Natural killer cell (primary cell): ENCODE measurements at regions not wholly inside any gene's neighbourhood (a gene's known extent, or its start where the extent isn't known, plus 50 kb on each side); places are given as distances from the start of the nearest gene placed in this dataset.

Source experiments
- ATAC-seq, 3 donors: fragments of 150-1000 bp in 2 of 3; fragments of 200-7000 bp in 1 of 3; cut with Tn5 transposase; 1 replicate in 1 of 3; 2 replicates in 2 of 3; pipeline ENCODE4 v1.10.0; 2021; ENCODE audit warnings: mild to moderate bottlenecking in 2 of 3, moderate library complexity in 2 of 3
- DNase-seq, 2 donors: peaks; one replicate each; pipeline versions ENCODE4 v3.0.0 to v3.0.0-alpha.2; 2013 to 2021; ENCODE audit warnings: mixed read lengths in 1 of 2
- H3K27ac ChIP-seq: one replicate; pipeline ENCODE4 v1.5.1; 2013; ENCODE audit warnings: mild to moderate bottlenecking, low read length
- H3K27me3 ChIP-seq: one replicate; pipeline ENCODE4 v1.6.1; 2013; ENCODE audit warnings: low read length; ENCODE audit not compliant: control insufficient read depth, insufficient read depth
- H3K36me3 ChIP-seq: one replicate; pipeline ENCODE4 v1.6.1; 2013; ENCODE audit warnings: low read length; ENCODE audit not compliant: control insufficient read depth, insufficient read depth
- H3K4me1 ChIP-seq: one replicate; pipeline ENCODE4 v1.6.1; 2013; ENCODE audit warnings: low read length; ENCODE audit not compliant: control insufficient read depth, insufficient read depth
- H3K4me3 ChIP-seq: one replicate; pipeline ENCODE4 v1.5.1; 2013; ENCODE audit warnings: low read length
- H3K9me3 ChIP-seq: one replicate; pipeline ENCODE4 v1.6.1; 2013; ENCODE audit warnings: low read length; ENCODE audit not compliant: control insufficient read depth, insufficient read depth
- H3K27ac Mint-ChIP-seq, 2 donors: one replicate each; pipeline ENCODE4 v1.8.0; 2022; ENCODE audit warnings: mild to moderate bottlenecking in 2 of 2, mixed read lengths in 2 of 2, moderate library complexity in 1 of 2
- H3K27me3 Mint-ChIP-seq, 2 donors: one replicate each; pipeline ENCODE4 v1.8.0; 2022; ENCODE audit warnings: low read depth in 2 of 2, mixed read lengths in 2 of 2
- H3K36me3 Mint-ChIP-seq: one replicate; pipeline ENCODE4 v1.8.0; 2022; ENCODE audit warnings: mixed read lengths
- H3K4me1 Mint-ChIP-seq, 2 donors: one replicate each; pipeline ENCODE4 v1.8.0; 2022; ENCODE audit warnings: mixed read lengths in 2 of 2
- H3K4me3 Mint-ChIP-seq: one replicate; pipeline ENCODE4 v1.8.0; 2022; ENCODE audit warnings: mild to moderate bottlenecking, moderate library complexity, mixed read lengths
- H3K9me3 Mint-ChIP-seq, 2 donors: one replicate each; pipeline ENCODE4 v1.8.0; 2022; ENCODE audit warnings: mixed read lengths in 2 of 2
- WGBS: methylation state at CpG from one replicate; pipeline ENCODE4 v1.1.7; 2013; ENCODE audit warnings: missing lambda C conversion rate; ENCODE audit not compliant: insufficient coverage; 5-methylcytosine and 5-hydroxymethylcytosine counted together
- intact Hi-C: fragments of 100-400 bp; cut with micrococcal nuclease; formaldehyde crosslinking; loops from one replicate; pipeline ENCODE4 v1.14.2; 2022
- TF ChIP-seq, protein P1 (sequence below): fragments of 200-600 bp; IDR thresholded peaks from one replicate; pipeline ENCODE4 v1.8.0; 2022; ENCODE audit warnings: antibody characterized with exemption

DNA sequence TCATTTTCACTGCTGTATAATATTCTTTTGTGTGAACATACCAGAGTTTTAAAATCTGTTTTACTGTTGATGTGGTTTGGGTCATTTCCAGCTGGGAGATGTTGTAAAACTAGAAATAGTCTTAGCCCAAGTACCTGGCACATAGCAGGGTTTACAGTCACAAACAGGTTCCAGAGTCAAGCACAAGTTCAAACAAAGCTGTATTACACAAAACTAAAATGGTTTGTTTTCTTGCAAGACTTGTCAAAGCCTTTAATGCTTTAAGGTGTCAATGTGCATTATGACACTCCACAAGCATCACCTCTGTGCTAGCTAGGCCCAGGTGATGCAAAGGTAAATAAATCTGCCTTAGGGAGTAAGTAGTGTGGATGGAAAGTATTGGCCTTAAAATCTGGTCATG, 379.1 kb downstream of the MN1 start:
- no peaks in the 10 kb centered on the region for H3K4me1 Mint-ChIP-seq
- Histone ChIP-seq H3K4me1 (no peaks in the 10 kb centered on the region), H3K9me3 (no peaks in the 10 kb centered on the region), H3K27ac (no peak overlapping the region), H3K36me3 (no peaks in the 10 kb centered on the region), H3K4me3 (no peak overlapping the region), H3K27me3 (no peaks in the 10 kb centered on the region)
- DNase-seq: no peak
- H3K4me3 Mint-ChIP-seq: no peak overlapping the region
- intact Hi-C loops: no loop called here
- no peaks in the 10 kb centered on the region for H3K36me3 Mint-ChIP-seq
- TF ChIP-seq, protein P1, sequence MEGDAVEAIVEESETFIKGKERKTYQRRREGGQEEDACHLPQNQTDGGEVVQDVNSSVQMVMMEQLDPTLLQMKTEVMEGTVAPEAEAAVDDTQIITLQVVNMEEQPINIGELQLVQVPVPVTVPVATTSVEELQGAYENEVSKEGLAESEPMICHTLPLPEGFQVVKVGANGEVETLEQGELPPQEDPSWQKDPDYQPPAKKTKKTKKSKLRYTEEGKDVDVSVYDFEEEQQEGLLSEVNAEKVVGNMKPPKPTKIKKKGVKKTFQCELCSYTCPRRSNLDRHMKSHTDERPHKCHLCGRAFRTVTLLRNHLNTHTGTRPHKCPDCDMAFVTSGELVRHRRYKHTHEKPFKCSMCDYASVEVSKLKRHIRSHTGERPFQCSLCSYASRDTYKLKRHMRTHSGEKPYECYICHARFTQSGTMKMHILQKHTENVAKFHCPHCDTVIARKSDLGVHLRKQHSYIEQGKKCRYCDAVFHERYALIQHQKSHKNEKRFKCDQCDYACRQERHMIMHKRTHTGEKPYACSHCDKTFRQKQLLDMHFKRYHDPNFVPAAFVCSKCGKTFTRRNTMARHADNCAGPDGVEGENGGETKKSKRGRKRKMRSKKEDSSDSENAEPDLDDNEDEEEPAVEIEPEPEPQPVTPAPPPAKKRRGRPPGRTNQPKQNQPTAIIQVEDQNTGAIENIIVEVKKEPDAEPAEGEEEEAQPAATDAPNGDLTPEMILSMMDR: no peak
- ATAC-seq: no peak
- peaks cover 0 to under 1% of the 10 kb centered on the region in 2 donors for H3K9me3 Mint-ChIP-seq
- H3K27me3 Mint-ChIP-seq: peaks cover 20 to 33% of the 10 kb centered on the region in 2 donors
- H3K27ac Mint-ChIP-seq: no peak overlapping the region

DNA sequence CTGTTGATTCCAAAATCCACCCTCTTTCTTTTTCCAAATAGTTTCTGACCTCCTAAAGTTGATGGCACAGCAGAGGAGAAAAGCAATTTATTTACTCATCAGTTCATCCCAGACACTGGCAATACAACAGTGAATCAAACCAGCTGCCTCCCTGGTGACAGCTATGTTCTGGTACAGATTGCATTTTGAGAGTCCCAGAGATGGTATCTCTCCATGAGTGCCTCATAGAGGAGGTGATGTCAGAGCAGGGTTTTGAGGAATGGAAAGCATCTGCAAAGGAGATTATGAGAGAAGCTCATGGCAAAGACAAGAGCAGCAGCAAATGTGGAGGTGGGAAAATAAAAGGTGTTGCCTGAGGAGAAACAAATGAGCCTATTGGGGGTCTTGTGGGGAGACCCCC, 377.2 kb downstream of the MN1 start:
- H3K4me1 Mint-ChIP-seq: no peaks in the 10 kb centered on the region
- no peaks in the 10 kb centered on the region for H3K36me3 Mint-ChIP-seq
- intact Hi-C loops: no loop called here
- H3K4me1 ChIP-seq: no peaks in the 10 kb centered on the region
- H3K4me3 Mint-ChIP-seq: no peak overlapping the region
- H3K27me3 Mint-ChIP-seq: peaks cover 25 to 46% of the 10 kb centered on the region in 2 donors
- no peak for DNase-seq
- H3K27ac Mint-ChIP-seq: no peak overlapping the region
- ATAC-seq: no peak
- TF ChIP-seq, protein P1: no peak
- no peak overlapping the region for H3K4me3 ChIP-seq
- H3K36me3 ChIP-seq: no peaks in the 10 kb centered on the region
- peaks cover 2 to 3% of the 10 kb centered on the region in 2 donors for H3K9me3 Mint-ChIP-seq
- H3K27ac ChIP-seq: no peak overlapping the region
- no peaks in the 10 kb centered on the region for H3K27me3 ChIP-seq
- H3K9me3 ChIP-seq: no peaks in the 10 kb centered on the region

DNA sequence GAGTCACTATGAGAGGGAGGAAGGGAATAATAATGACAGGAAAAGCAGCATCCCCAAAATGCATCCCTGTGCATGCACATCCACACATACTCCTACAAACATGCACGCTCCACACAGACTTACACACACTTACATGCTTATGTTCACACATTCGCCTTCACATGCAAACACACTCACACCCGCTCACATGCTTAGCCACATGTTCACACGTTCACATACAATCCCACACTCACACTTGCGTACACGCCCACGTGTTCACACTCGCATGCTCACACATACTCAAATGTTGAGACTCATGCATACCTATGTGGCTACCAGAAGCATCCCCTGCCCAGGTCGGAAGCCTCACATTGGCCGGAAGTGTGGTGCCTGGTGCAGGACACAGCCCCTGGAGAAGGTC, 372.1 kb downstream of the MN1 start:
- Mint-ChIP-seq H3K4me1 (no peaks in the 10 kb centered on the region), H3K27me3 (peaks cover 6 to 15% of the 10 kb centered on the region in 2 donors), H3K36me3 (no peaks in the 10 kb centered on the region), H3K4me3 (no peak overlapping the region), H3K9me3 (peaks cover 2 to 3% of the 10 kb centered on the region in 2 donors), H3K27ac (no peak overlapping the region)
- Histone ChIP-seq H3K36me3 (no peaks in the 10 kb centered on the region), H3K9me3 (no peaks in the 10 kb centered on the region), H3K4me3 (no peak overlapping the region), H3K27me3 (no peaks in the 10 kb centered on the region), H3K4me1 (no peaks in the 10 kb centered on the region), H3K27ac (no peak overlapping the region)
- intact Hi-C loops: no loop called here
- TF ChIP-seq, protein P1: no peak
- DNase-seq: no peak
- ATAC-seq: no peak
- 86% methylated on average over 10 of the region's 10 CpGs for WGBS

DNA sequence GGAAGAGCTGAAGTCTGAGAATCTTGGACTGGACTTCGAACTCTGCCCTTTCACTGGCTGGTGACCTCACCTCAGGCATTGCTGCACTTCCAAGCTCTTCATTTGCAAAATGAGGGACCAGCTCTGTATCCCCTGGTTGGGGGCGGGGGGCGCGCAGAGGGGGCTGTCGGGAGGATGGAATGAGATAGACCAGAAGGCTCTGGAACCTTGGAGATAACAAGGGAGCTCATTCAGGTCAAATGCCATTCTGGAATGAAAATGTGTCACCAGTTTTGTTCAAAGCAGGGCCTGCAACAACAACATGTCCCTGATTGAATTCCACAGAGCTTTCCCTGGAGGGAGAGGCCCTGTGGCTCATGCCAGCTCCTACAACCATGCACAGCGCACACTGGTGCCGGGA, 370.5 kb downstream of the MN1 start:
- no peak overlapping the region for H3K4me3 Mint-ChIP-seq

More for the DNA sequence above, 370.5 kb downstream of the MN1 start:
- H3K9me3 Mint-ChIP-seq: peaks cover 2 to 3% of the 10 kb centered on the region in 2 donors
- H3K27me3 Mint-ChIP-seq: peaks cover 8 to 15% of the 10 kb centered on the region in 2 donors
- intact Hi-C loops: no loop called here
- no peak overlapping the region for H3K27ac Mint-ChIP-seq
- no peaks in the 10 kb centered on the region for H3K36me3 Mint-ChIP-seq
- H3K4me1 Mint-ChIP-seq: no peaks in the 10 kb centered on the region
- Histone ChIP-seq H3K4me1 (no peaks in the 10 kb centered on the region), H3K9me3 (no peaks in the 10 kb centered on the region), H3K36me3 (no peaks in the 10 kb centered on the region), H3K27me3 (no peaks in the 10 kb centered on the region), H3K27ac (no peak overlapping the region), H3K4me3 (no peak overlapping the region)
- TF ChIP-seq, protein P1: no peak
- 84% methylated on average over 7 of the region's 7 CpGs for WGBS
- ATAC-seq (no peak), DNase-seq (no peak)
